ENCODE measurements at regions not wholly inside any gene's neighbourhood (a gene's known extent, or its start where the extent isn't known, plus 50 kb on each side); places are given as distances from the start of the nearest gene placed in this dataset.

DNA sequence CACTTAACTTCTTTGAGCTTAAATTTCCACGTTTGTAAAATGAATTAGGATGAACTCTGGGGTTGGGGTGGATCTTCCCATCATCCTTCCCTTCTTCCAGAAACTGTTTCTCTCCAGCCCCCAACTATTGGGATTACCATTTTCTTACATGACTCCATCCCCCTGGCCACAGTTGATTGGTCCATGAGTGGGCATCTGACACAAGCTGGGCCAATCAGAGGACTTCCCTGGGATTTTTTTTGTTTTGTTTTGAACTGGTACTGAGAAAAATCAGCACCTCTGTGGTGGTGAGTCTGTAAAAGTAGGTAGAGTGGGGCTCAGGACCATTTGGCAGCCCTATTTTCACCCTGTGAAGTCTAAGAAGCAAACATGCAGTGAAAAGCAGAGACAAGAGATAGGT lies 118.0 kb upstream of the SERTAD2 start:
- H3K36me3 ChIP-seq (ENCODE audit: control insufficient read depth in 4 of 4, insufficient read depth in 4 of 4, low read length in 4 of 4): no peaks in the 10 kb centered on the region
- TF ChIP-seq, protein P1, sequence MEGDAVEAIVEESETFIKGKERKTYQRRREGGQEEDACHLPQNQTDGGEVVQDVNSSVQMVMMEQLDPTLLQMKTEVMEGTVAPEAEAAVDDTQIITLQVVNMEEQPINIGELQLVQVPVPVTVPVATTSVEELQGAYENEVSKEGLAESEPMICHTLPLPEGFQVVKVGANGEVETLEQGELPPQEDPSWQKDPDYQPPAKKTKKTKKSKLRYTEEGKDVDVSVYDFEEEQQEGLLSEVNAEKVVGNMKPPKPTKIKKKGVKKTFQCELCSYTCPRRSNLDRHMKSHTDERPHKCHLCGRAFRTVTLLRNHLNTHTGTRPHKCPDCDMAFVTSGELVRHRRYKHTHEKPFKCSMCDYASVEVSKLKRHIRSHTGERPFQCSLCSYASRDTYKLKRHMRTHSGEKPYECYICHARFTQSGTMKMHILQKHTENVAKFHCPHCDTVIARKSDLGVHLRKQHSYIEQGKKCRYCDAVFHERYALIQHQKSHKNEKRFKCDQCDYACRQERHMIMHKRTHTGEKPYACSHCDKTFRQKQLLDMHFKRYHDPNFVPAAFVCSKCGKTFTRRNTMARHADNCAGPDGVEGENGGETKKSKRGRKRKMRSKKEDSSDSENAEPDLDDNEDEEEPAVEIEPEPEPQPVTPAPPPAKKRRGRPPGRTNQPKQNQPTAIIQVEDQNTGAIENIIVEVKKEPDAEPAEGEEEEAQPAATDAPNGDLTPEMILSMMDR (IDR thresholded peaks at IDR 0.05; ENCODE audit: control extremely low read depth, extremely low read depth): no peak

DNA sequence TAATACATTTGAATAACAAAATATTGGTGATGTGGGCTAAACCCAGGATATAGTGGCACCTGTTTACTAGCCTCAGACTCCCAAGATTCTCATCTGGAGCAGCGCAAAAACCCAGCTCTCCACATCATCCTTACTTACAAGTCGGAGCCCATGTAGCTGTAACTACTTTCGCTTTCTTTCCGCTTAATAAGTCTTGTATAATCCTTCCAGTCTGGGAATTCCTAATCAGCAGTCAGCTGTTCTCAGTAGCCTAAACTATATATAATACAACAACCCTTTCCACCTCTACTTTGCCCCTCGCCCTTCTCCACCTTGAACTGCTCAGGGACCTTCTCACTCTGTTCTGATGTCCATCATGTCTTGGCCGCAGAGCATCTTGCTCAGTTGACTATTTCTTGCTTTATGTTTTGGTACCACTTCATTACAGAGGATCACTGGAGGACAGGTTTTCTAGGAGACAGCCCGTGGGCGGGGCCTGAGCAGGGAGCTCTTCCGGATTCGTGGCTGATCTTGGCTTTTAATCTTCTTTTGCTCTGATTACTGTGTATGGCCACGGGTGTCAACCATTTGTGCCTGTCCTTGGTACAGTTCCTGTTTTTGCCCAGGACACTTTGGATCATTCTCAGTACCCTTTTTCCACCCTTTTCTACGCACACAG lies 119.9 kb upstream of the SERTAD2 start:
- no peak overlapping the region for H3K4me3 ChIP-seq
- TF ChIP-seq, protein P1 (IDR thresholded peaks at IDR 0.05; ENCODE audit: control extremely low read depth, extremely low read depth): no peak
- WGBS, 2 donors: 86 to 91% methylated on average over 12 of the region's 12 CpGs

More for the DNA sequence above, 118.0 kb upstream of the SERTAD2 start:
- H3K4me3 ChIP-seq: no peak overlapping the region
- peaks cover 0 to 2% (median 0%) of the 10 kb centered on the region in 4 donors for H3K9me3 ChIP-seq (ENCODE audit: control insufficient read depth in 4 of 4, insufficient read depth in 3 of 4, low read length in 3 of 4)
- WGBS, 2 donors: 78 to 84% methylated on average over 1 of the region's 1 CpG
- ATAC-seq (ENCODE audit: insufficient read depth, low FRiP score): no peak
- DNase-seq: no peak
- H3K27me3 ChIP-seq (ENCODE audit: control insufficient read depth in 3 of 3, insufficient read depth in 3 of 3, low read length in 2 of 3): no peaks in the 10 kb centered on the region
- H3K4me1 ChIP-seq (ENCODE audit: control insufficient read depth in 5 of 5, insufficient read depth in 5 of 5, low read length in 5 of 5): peaks cover 0 to 8% (median 4%) of the 10 kb centered on the region in 5 donors
- no peak overlapping the region for H3K9ac ChIP-seq (ENCODE audit: insufficient read depth in 1 of 2, low read length in 2 of 2)
- H3K27ac ChIP-seq (ENCODE audit: low read depth in 1 of 2, low read length in 1 of 2): no peak overlapping the region

DNA sequence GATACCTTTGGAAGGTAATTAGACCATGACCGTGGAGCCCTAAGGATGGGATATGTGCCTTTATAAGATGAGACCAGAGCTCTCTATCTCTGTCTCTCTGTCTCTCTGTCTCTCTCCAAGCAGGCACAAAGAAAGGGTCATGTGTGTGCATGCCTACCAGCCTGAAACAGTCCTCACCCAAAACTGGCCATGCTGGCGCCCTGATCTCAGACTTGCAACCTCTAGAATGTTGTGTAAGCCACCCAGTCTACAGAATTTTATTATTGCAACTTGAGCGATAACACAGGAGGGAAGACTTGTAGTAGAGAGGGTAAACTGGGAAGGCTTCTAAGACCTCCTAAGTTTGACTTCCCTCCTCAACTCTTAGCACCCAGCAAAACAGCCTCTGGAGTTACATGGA lies 124.1 kb upstream of the SERTAD2 start:
- no peak overlapping the region for H3K9ac ChIP-seq (ENCODE audit: insufficient read depth in 1 of 2, low read length in 2 of 2)
- 96 to 99% methylated on average over 3 of the region's 3 CpGs for WGBS, 2 donors
- no peak for ATAC-seq (ENCODE audit: insufficient read depth, low FRiP score)

More for the DNA sequence above, 119.9 kb upstream of the SERTAD2 start:
- ATAC-seq (ENCODE audit: insufficient read depth, low FRiP score) (no peak), DNase-seq (no peak)
- H3K27me3 ChIP-seq (ENCODE audit: control insufficient read depth in 3 of 3, insufficient read depth in 3 of 3, low read length in 2 of 3): no peaks in the 10 kb centered on the region
- H3K9ac ChIP-seq (ENCODE audit: insufficient read depth in 1 of 2, low read length in 2 of 2): no peak overlapping the region
- H3K36me3 ChIP-seq (ENCODE audit: control insufficient read depth in 4 of 4, insufficient read depth in 4 of 4, low read length in 4 of 4): no peaks in the 10 kb centered on the region
- peaks cover 0 to 4% (median 4%) of the 10 kb centered on the region in 5 donors for H3K4me1 ChIP-seq (ENCODE audit: control insufficient read depth in 5 of 5, insufficient read depth in 5 of 5, low read length in 5 of 5)
- no peak overlapping the region for H3K27ac ChIP-seq (ENCODE audit: low read depth in 1 of 2, low read length in 1 of 2)
- peaks cover 0 to 2% (median 0%) of the 10 kb centered on the region in 4 donors for H3K9me3 ChIP-seq (ENCODE audit: control insufficient read depth in 4 of 4, insufficient read depth in 3 of 4, low read length in 3 of 4)

More for the DNA sequence above, 124.1 kb upstream of the SERTAD2 start:
- no peak overlapping the region for H3K27ac ChIP-seq (ENCODE audit: low read depth in 1 of 2, low read length in 1 of 2)
- no peak overlapping the region for H3K4me3 ChIP-seq
- TF ChIP-seq, protein P1 (IDR thresholded peaks at IDR 0.05; ENCODE audit: control extremely low read depth, extremely low read depth): no peak
- peaks cover 0 to 20% (median 5%) of the 10 kb centered on the region in 5 donors for H3K4me1 ChIP-seq (ENCODE audit: control insufficient read depth in 5 of 5, insufficient read depth in 5 of 5, low read length in 5 of 5)
- H3K9me3 ChIP-seq (ENCODE audit: control insufficient read depth in 4 of 4, insufficient read depth in 3 of 4, low read length in 3 of 4): peaks cover 0 to 2% (median 0%) of the 10 kb centered on the region in 4 donors
- no peaks in the 10 kb centered on the region for H3K27me3 ChIP-seq (ENCODE audit: control insufficient read depth in 3 of 3, insufficient read depth in 3 of 3, low read length in 2 of 3)
- no peaks in the 10 kb centered on the region for H3K36me3 ChIP-seq (ENCODE audit: control insufficient read depth in 4 of 4, insufficient read depth in 4 of 4, low read length in 4 of 4)
- DNase-seq: no peak
